MCF 10A (cell line): ENCODE measurements at regions not wholly inside any gene's neighbourhood (a gene's known extent, or its start where the extent isn't known, plus 50 kb on each side); places are given as distances from the start of the nearest gene placed in this dataset.

ENCODE experiments used
- BruUV-seq: library from RNA; stranded (reverse); fragments of 400-500 nt; replicated peaks from 2 replicates; lab custom pipeline; 2021; lab: Mats Ljungman, UMichigan
- CTCF ChIA-PET: fragments of 300-600 bp; sonication (Branson Sonifier 250); formaldehyde crosslinking; extraction: SDS; loops from one replicate; lab custom pipeline; 2021; ENCODE audit warnings: antibody characterized with exemption, inconsistent platforms; lab: Yijun Ruan, JAX
- POLR2A ChIA-PET: fragments of 300-600, 350-650 bp; sonication (Branson Sonifier 250); formaldehyde crosslinking; extraction: SDS; loops from one replicate; lab custom pipeline; 2020; ENCODE audit warnings: antibody characterized with exemption, inconsistent platforms; lab: Yijun Ruan, JAX
- DNase-seq: peaks from one replicate; pipeline ENCODE4 v3.0.0-alpha.2; 2018; ENCODE audit not compliant: unreplicated experiment
- H3K27ac Mint-ChIP-seq: one replicate; pipeline ENCODE4 v1.8.0; 2022; ENCODE audit warnings: mild to moderate bottlenecking, low read depth, mixed read lengths; ENCODE audit not compliant: unreplicated experiment
- H3K27me3 Mint-ChIP-seq: one replicate; pipeline ENCODE4 v1.8.0; 2022; ENCODE audit warnings: mixed read lengths; ENCODE audit not compliant: insufficient read depth, unreplicated experiment
- H3K36me3 Mint-ChIP-seq: one replicate; pipeline ENCODE4 v1.8.0; 2022; ENCODE audit warnings: mild to moderate bottlenecking, moderate library complexity, mixed read lengths; ENCODE audit not compliant: insufficient read depth, unreplicated experiment
- H3K4me1 Mint-ChIP-seq: one replicate; pipeline ENCODE4 v1.8.0; 2022; ENCODE audit warnings: mixed read lengths; ENCODE audit not compliant: insufficient read depth, unreplicated experiment
- H3K4me3 Mint-ChIP-seq: one replicate; pipeline ENCODE4 v1.8.0; 2022; ENCODE audit warnings: mild to moderate bottlenecking, moderate library complexity, mixed read lengths; ENCODE audit not compliant: unreplicated experiment
- H3K9me3 Mint-ChIP-seq: one replicate; pipeline ENCODE4 v1.8.0; 2022; ENCODE audit warnings: mixed read lengths; ENCODE audit not compliant: unreplicated experiment
- CTCF ChIP-seq: fragments of 200-600 bp; IDR thresholded peaks from one replicate; pipeline ENCODE4 v1.8.0; 2022; ENCODE audit warnings: antibody characterized with exemption, mild to moderate bottlenecking; ENCODE audit not compliant: unreplicated experiment
- intact Hi-C: fragments of 100-400 bp; cut with micrococcal nuclease; formaldehyde crosslinking; loops from 2 replicates; pipeline ENCODE4 v1.14.1; 2022

GRCh38 chr22:22742641-22743040, 98.2 kb downstream of the GGTLC2 start:
- POLR2A ChIA-PET, result no interaction called here
- no peaks in the 10 kb centered on the region for H3K9me3 Mint-ChIP-seq
- no peak overlapping the region for H3K27ac Mint-ChIP-seq
- TF ChIP-seq CTCF, result no peak
- H3K27me3 Mint-ChIP-seq, result peaks cover 62% of the 10 kb centered on the region
- H3K36me3 Mint-ChIP-seq, result no peaks in the 10 kb centered on the region
- no peak overlapping the region for H3K4me3 Mint-ChIP-seq
- no peaks in the 10 kb centered on the region for H3K4me1 Mint-ChIP-seq
- DNase-seq, result no peak
- CTCF ChIA-PET, result interaction anchor here (0.9 to 6.3 kb wide), 2 partner anchors 12 to 34 kb away, joined by 4 to 43 read pairs; no protein-coding TSS in a partner anchor
- BruUV-seq, result no TSS peak
- intact Hi-C loops, result no loop called here

GRCh38 chr22:22743128-22743760, 98.8 kb downstream of the GGTLC2 start:
- ChIA-PET CTCF (interaction anchor here (0.9 to 6.3 kb wide), 3 partner anchors 11 to 51 kb away, joined by 4 to 43 read pairs (median 13); no protein-coding TSS in a partner anchor), POLR2A (no interaction called here)
- Mint-ChIP-seq H3K4me1 (no peaks in the 10 kb centered on the region), H3K27ac (no peak overlapping the region), H3K4me3 (no peak overlapping the region), H3K36me3 (no peaks in the 10 kb centered on the region), H3K9me3 (no peaks in the 10 kb centered on the region), H3K27me3 (peaks cover 56% of the 10 kb centered on the region)
- TF ChIP-seq CTCF, result no peak
- no TSS peak for BruUV-seq
- DNase-seq, result no peak
- intact Hi-C loops, result no loop called here

- no peaks in the 10 kb centered on the region for H3K36me3 Mint-ChIP-seq
- H3K9me3 Mint-ChIP-seq, result no peaks in the 10 kb centered on the region
- peaks cover 48% of the 10 kb centered on the region for H3K27me3 Mint-ChIP-seq
- no peak for TF ChIP-seq CTCF
- intact Hi-C loops, result no loop called here
- no peak overlapping the region for H3K27ac Mint-ChIP-seq
- BruUV-seq, result no TSS peak
- no peak for DNase-seq
- ChIA-PET POLR2A (no interaction called here), CTCF (interaction anchor here (0.7 to 6.3 kb wide), 15 partner anchors 11 to 214 kb away, joined by 3 to 43 read pairs (median 5); no protein-coding TSS in a partner anchor)
- no peaks in the 10 kb centered on the region for H3K4me1 Mint-ChIP-seq
- H3K4me3 Mint-ChIP-seq, result no peak overlapping the region
Measured at GRCh38 chr22:22744412-22745224, 100.2 kb downstream of the GGTLC2 start.
